HG02610 (cell line): ENCODE measurements at regions not wholly inside any gene's neighbourhood (a gene's known extent, or its start where the extent isn't known, plus 50 kb on each side); places are given as distances from the start of the nearest gene placed in this dataset.
"Not testable (repeated sequence)": the region's sequence is repeated elsewhere in the genome, so short reads cannot be mapped to it uniquely, and the experiment has no call there.

Experiments used
- ATAC-seq: cut with Tn5 transposase; IDR thresholded peaks from one replicate; pipeline ENCODE4 v1.9.1; 2021; ENCODE audit warnings: mild to moderate bottlenecking, moderate library complexity; ENCODE audit not compliant: unreplicated experiment

DNA sequence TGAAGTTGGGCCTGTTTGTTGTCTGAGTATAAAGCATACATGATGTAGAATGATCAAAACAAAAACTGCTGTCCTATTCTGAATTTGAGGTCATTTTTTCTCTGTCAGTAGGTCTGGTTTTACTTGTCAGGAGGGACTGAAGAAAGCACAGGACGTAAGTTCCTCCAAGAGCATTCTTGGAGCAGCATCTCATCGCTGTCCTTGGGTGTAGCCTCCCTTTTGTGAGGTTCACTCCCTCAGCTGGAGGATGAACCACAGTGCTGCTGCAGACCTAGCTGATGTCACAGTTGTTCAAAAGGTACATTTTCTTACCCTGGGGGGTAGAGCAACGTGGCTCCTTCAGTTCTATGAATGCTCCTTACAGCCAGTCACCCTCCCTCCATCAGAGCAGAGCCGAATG is 490.0 kb upstream of the TBL1XR1 start:
- ATAC-seq: no peak

DNA sequence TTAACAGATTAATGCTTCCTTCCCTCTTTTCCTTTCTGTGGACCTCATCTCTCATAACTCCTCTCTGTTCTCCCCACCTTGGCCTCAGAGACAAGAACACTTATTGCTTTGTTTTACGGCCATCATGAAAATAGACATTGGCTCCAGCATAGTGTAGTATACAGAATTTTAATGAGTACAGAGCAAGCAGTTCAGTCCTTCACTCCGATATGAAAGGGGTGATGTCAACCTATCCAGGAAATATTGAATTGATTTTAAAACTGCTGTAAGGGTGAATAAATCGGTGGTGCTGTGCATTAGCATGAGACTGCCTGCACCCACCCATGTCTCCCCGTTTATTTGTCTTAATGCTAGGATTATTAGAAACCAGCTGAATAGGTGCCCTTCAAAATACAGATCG is 490.9 kb upstream of the TBL1XR1 start:
- no peak for ATAC-seq

DNA sequence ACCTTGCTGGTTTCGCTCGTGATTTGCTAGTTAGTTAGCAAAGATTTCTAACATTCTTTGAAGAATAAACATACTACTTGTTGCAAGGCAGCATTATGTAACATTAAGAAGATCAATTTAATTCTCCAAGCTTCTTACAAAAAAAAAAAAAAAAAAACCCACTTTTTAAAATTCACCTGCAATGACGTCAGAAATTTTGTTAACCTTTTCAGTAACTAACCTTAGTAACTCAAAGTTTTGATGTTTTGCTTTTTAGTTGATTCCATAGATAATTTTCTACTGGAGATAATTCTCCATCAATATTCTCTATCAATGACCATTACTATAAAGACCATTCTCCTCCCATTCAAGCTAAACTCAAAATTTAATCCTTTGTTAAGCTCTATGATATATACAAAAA is 491.8 kb upstream of the TBL1XR1 start:
- no peak for ATAC-seq

DNA sequence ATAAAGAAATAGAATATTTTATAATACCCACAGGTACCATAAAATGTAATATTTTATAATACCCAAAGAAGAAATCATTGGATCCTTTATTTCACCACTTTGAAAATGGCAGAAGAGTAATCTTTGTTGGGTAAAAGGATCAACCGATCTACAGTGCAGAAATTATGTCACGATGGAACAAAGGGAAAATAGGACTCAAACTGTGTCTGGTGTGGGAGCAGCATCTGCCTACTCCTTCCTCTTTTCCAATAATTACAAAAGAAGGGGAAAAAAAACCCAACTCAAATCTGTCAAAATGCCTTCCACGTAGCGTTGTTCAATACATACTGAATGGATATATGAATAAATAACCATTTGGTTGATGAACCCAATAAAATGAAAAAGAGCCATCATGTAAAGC is 492.6 kb upstream of the TBL1XR1 start:
- no peak for ATAC-seq

DNA sequence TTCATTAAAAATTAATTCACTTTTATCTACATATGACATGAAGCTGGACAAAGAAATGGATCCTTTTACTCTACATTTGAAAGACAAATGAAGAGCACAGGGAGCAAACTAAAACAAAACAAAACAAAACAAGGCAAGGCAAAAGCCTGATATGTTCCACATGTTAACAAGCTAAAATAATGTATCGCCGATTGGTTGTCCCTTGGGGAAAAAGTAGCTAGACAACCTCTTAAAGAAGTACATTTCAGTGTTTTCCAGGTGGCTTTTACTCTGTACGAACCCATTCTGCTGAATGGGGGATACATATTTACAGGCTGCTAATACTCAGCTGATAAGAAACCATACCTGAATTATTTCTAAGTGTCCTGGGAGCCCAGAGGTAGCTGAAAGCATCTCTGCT is 493.0 kb upstream of the TBL1XR1 start:
- no peak for ATAC-seq

DNA sequence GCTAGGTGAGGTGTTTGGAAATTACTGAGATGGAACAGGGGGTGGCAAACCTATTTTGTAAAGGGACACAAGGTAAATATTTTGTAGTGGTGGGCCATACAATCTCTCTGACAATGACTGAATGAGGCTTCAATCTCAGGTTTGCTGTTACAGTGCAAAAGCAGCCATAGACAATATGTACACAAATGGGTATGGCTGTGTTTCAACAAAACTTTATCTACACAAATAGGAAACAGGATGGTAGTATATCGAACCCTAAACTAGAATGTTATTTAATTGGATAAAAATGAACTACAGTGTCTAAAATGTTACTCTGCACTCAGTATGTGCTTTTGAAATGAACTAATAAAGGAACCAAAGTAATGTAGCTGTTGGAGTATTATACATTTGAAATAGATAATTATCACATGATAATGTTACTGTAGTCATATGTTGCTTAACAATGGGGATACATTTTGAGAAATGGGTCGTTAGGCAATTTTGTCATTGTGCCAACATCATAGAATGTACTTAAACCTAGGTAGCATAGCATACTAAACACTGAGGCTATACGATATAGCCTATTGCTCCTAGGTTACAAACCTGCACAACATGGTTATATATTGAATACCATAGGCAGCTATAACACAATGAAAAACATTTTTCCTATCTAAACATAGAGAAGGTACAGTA is 495.2 kb upstream of the TBL1XR1 start:
- no peak for ATAC-seq

DNA sequence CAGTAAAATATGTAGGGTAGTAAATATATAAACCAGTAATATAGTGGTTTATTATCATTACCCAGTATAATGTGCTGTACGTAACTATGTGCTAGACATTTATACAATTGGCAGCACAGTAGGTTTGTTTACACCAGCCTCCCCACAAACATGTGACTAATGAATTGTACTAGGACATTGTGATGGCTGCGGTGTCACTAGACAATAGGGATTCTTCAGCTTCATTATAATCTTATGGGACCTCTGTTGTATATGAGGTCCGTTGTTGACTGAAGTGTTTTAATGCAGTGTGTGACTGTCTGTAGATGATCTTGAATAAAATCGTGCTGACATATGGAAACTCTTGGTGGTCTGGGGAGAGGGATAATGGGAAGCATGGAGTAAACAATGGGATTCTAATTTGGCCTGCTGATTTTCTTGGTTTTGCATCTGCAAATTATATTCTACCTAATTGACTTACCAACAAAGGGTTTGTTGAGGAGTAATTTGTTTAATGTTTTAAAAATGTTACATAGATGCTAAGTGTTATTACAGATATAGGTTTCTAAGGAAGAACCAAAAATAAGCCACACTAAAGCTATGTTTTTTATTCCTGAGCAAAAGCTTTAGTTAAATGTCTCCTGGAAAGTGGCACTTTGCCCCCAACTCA is 496.5 kb upstream of the TBL1XR1 start:
- no peak for ATAC-seq

DNA sequence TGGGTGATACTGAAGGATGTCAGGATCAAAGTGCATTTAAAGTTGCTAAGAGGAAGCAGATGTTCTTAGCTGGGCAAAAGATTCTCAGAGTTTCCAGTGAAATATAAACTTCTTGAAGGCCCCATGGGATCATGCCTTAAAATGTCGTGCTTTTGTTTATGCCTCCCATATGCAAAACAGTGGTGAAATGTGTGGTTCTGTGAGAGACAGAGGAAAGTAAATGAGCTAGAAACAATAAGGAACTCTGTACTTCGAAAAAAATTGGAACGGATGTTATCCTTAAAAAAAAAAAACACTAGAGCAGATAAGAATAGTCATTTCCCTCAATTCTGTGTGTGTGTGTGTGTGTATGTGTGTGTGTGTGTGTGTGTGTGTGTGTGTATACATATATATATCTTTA is 497.0 kb upstream of the TBL1XR1 start:
- ATAC-seq: no peak

DNA sequence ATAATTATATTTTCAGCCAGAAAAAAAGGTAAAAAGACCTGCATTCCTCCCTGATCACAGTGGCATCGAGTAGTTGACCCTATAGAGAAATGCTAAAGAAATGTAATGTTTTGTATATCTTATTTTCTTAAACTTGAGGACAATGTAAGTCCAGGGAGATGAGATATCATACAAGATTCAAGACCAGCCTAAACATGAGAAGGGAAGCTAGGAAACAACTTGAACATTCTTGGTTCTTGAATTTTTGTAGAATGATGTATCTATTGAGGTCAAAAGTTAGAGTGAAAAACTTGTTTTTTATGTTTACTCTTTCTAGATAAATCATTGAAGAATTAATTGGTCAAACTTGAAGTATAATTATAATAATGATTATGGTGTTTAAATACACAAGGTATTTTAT is 497.7 kb upstream of the TBL1XR1 start:
- ATAC-seq: no peak

DNA sequence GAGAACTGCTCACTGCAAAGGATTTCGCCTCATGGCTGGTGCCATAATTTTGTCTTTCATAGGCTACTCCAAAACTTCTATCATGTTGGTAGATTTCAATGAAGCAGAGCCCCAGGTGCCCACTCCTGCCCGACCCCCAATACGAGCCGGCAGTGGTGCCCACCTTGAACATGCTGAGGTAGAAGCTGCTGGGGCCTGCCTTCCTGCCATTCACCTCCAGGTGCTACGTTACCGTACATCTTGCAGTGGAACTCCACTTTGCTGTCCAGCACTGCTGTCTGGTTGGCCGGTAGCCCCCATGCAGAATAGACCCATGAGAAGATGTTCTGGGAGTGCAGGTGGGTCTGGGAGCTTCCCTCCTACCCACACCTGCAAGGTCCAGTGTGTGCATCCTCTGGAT is 502.8 kb upstream of the TBL1XR1 start:
- ATAC-seq: no peak

DNA sequence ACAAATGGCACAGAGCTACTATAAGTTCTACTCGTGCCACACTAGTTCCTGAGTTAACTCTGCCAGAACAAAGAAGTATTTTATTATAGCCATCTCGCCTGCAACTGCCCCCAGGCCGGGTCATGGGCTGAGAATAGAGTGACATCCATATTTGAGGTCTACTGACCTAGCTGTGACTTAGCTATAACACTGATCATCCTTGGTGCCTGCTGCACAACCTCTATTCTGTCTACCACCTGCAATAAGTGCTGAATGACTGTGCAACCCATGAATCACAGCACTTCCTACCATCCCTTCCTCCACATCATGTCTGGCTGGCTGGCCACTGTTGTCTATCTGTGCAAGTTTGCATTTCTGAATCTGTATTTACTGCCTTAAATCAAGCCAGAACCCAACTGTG is 506.5 kb upstream of the TBL1XR1 start:
- ATAC-seq: no peak

DNA sequence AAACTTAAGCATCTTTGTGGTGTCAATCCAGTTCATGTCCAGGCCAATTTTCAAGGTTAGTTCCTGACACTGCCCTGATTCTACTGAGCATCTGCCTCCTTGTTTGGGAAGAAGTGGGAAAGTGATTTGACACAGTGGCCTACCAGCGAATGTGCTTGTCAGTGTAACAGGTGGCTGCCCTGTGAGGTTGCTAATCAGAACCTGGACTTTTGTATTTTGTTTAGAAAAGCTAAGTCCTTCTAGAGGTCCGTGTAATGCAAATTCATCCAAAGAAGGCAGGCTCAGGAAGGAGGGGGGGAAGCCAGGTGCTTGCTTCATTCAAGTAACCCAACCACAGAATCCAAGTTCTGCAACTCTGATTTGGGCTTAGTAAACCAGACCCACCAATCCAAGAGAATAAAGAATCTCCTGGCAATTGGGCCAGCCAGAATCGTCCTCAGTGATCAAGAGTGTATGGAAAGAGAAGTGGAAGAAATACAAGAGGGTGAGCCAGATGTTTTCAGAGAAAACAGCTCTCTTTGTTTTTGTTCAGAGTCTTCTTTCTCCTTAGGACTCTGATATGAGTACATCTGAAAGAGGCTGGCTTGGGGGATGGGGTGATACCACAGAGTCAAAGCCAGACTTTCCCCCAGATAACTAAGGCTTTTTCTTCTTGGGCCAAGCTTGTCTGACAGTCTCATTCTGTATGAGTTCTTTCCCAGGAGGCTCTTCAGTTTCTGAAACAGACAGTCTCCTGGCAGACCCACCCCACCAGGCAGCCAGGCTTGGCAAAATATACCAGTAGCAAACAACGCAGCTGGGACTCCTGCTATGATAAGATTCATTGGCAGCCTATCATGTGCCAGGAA is 508.9 kb upstream of the TBL1XR1 start:
- ATAC-seq: no peak

DNA sequence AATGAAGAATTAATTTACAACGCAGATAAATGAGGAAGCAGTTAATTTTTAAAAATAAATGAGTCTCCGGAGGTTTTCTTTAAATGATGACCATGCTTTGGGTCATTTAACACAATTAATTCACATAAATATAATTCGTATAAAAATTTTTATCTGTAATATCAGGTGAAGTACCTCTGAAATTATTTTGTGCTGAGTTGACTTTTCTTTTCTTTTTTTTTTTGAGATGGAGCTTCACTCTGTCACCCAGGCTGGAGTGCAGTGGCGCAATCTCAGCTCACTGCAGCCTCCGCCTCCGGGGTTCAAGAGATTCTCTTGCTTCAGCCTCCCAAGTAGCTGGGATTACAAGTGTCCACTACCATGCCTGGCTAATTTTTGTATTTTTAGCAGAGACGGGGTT is 512.2 kb upstream of the TBL1XR1 start:
- ATAC-seq: not testable (repeated sequence)

DNA sequence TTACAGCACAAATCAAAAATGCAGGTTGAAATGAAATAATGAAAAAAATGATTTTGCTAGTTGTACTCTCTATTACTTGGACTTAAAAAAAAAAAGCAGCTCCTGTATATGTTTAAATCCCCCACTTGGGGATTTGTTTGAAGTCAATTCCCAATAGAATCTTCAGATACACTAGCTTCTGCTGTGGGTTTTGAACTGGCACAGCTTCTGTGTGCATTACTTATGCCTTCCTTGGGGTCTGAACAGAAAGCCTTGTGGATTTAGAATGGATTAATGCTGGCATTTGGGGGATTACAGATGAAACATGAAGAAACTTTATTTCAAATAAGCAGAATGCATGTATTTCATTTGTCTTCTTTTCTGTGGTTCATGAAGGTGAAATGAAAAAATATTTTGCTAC is 513.2 kb upstream of the TBL1XR1 start:
- ATAC-seq: no peak

DNA sequence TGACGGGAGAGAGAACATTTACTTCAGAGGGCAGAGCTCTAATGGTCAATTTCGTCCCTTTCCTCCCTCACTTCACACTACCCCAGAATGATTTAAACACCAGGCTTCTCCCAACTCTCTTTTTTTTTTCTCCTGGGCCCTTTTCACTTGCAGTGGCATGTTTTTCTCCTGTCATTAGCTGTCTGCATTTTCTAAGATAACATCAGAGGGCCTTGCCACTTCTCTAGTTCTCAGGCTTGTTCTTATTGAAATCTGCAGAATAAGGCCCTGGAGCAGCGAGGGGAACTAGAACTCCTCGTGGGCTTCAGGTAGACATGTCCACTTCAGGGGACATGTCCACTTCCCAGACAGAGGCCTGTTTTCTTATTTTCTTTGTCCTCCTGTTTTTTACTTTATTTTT is 514.4 kb upstream of the TBL1XR1 start:
- no peak for ATAC-seq

DNA sequence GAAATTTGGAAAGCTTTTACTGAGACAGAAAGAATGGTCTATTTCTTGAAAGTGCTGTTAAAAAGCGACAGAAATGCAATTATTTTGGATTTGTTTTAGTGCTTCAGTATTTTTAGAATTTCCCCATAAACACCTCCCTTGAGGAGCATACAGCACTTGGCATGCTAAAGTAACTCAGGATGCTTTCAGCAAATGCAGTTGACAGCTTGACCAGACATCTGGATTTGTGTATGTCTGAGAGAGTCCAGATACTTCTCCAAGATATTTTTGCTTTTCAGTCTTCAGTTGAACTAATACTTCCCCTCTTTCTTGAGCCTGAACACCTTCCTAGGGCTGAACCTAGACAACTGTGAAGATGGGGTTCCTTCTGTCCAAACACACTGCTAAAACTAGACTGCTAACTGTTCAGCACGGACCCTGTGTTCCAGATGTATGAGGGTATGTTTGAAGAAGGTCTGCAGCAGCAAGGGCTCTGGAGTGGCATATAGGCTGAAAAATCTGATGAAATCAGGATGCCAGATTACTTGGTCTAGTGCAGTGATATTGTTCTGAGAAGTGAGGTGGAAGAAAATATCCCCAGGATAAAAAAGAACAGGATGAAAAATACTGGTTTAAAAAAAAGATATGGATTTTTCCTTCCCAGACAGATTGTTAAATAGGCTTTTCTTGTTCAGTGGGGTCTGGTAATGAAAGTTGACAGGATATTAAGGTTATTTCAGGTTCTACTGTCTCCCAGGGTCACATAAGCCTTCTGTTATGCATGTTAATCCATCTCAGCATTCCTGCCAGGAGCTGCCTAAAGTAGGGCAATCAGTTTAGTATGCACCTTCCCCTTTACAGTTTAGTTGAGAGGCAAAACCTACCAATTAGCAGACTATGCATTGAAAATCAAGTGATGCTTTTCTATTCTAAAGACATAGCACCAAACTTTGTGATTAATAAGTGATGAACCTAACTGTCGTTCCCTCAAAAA is 516.9 kb upstream of the TBL1XR1 start:
- ATAC-seq: no peak

DNA sequence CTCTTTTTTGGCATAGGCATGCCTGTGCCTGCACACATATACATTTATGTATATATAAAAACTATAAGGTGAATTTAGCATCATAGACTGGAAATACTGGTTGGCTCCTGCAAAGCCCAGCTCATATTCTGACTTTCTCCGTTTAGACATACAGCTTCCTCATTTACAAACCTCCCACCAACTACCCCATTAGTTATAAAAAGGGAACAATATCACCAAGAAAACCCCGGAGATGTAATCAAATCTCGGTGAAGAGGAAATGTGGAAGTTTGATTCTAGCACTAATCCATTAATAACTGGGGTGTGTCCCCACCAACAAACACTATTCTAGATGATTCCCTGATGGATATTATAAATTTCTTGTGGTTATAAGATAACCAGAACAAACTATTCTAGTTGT is 517.7 kb upstream of the TBL1XR1 start:
- ATAC-seq: no peak

DNA sequence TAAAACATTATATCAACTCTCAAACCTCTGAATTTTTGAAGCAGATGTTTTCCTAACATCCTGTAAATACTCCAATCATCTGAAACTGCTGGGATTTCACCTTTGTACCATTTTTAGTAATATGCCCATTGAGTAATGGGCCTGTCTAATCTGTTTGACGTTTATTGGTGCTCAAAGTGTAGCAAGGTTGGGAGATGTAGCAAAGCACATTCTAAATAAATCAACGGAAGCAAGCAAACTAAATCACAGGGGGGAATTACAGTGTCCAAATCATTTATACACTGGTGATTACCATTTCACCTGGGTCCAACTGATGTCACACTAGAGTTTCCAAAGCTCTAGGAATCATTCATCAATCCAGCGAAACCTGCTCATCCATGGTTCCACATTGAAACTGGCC is 518.7 kb upstream of the TBL1XR1 start:
- ATAC-seq: no peak

DNA sequence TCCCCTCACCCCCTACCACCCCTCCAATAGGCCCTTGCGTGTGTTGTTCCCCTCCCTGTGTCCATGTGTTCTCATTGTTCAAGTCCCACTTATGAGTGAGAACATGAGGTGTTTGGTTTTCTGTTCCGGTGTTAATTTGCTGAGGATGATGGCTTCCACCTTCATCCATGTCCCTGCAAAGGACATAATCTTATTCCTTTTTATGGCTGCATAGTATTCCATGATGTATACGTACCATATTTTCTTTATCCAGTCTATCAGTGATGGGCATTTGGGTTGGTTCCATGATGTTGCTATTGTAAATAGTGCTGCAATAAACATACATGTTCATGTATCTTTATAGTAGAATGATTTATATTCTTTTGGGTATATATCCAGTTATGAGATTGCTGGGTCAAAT is 523.6 kb upstream of the TBL1XR1 start:
- not testable (repeated sequence) for ATAC-seq

DNA sequence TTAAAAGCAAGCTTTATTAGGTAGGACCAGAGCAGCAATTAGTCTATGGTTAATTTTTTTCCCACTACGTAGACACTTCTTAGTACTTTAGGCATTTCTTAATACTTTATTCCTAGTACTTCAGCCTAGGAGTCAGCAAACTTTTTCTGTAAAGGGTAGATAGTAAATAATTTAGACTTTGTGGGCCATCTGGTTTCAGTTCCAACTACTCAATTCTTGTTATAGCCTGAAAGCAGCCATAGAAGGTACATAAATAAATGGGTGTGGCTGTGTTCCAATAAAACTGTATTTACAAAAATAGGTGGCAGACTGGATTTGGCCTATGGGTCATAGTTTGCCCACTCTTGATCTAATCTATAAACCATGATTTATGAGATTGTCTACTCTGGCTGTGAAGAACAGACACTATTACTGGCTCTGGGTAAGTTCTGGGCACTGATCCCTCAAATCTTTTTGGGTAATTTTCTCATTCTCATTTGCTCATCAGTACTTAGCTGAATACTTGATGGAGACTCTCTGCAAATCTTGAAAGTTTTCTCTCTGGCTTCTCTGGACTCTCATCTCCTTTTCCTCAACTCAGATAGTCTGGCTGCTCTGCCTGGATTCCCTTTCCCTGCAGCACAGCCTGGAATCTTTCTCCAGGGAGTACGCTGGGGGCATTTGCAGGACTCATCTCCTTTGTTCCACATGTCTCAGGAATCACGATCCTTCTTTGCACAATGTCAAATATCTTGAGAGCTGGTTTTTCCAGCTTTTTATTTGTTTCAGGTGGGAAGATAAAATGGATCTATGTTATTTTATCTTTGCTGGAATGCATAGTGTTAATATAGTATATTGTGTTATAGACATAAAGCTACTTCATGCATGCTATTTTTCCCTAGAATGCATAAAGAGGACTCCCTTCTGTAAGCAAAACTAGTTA is 524.8 kb upstream of the TBL1XR1 start:
- no peak for ATAC-seq
